ENCODE measurements at regions not wholly inside any gene's neighbourhood (a gene's known extent, or its start where the extent isn't known, plus 50 kb on each side); places are given as distances from the start of the nearest gene placed in this dataset.

DNA sequence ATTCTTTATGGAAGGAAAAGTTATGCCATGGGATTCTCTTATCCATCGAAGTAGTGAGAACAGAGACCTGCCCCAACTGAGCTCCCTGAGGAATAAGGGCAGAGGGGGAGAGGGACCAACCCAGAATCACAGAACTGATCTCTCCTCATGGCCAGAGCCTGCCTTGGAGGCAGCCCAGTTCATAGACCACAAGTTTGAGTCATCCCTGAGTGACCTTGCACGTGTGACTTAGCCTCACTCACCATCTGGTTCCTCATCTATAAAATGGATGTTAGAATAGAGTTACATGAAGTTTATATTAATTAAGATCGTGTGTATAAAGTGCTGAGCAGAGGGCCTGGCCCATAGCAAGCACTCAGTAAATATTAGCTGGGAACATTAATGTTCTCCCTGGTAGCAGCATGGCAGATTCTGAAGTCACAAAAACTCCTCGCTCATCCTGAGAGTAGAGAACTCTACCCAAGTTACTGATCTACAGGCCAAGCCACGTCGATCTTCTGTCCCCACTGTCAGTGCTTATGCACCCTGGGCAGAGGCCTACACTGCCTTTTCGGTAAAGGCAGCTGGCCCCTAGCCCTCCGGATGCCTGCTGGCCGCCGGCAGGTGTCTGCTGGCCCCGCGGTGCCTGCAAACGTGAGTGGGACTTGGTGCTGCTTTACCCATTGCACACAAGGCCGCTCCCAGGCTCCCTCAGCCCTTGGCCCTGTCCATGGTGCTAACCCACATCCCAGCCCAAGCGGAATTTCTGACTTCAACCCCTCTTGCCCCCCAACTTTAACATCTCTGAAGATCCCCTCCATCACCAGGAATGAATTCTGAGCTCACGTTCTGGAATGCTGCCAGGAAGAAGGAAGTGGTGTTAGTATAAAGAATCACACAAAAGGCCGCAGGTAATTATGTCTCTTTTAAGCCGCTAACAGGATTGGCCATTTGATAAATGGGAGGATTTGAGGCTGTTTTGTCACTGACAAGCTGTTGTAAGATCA lies 61.1 kb upstream of the ARAP3 start (continued):
- TF ChIP-seq ZNF563 (CRISPR knock-in tag; IDR thresholded peaks at IDR 0.05) (0 out of 2 replicates have a peak, but pooled peaks have one; percentile 38), MED1 (CRISPR knock-in tag; IDR thresholded peaks at IDR 0.05) (0 out of 2 replicates have a peak, but pooled peaks have one; percentile 25), KMT2B (CRISPR knock-in tag; IDR thresholded peaks at IDR 0.05) (0 out of 2 replicates have a peak, but pooled peaks have one; percentile 25), TGIF2 (CRISPR knock-in tag; IDR thresholded peaks at IDR 0.05) (peak; percentile 64; the same call in 1 of the 2 replicates), ZNF430 (CRISPR knock-in tag; IDR thresholded peaks at IDR 0.05) (0 out of 2 replicates have a peak, but pooled peaks have one; percentile 29), KLF6 (CRISPR knock-in tag; IDR thresholded peaks at IDR 0.05) (0 out of 2 replicates have a peak, but pooled peaks have one; percentile 55)
- TF ChIP-seq, protein P1, sequence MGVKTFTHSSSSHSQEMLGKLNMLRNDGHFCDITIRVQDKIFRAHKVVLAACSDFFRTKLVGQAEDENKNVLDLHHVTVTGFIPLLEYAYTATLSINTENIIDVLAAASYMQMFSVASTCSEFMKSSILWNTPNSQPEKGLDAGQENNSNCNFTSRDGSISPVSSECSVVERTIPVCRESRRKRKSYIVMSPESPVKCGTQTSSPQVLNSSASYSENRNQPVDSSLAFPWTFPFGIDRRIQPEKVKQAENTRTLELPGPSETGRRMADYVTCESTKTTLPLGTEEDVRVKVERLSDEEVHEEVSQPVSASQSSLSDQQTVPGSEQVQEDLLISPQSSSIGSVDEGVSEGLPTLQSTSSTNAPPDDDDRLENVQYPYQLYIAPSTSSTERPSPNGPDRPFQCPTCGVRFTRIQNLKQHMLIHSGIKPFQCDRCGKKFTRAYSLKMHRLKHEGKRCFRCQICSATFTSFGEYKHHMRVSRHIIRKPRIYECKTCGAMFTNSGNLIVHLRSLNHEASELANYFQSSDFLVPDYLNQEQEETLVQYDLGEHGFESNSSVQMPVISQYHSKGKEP (CRISPR knock-in tag; IDR thresholded peaks at IDR 0.05) = no peak

- intact Hi-C loops (cut with micrococcal nuclease; ENCODE audit: unreplicated experiment) (no loop called here), in situ Hi-C loops (cut with HindIII; ENCODE audit: extremely low pct_ligation_motif_present, low pct_unique_long_range_greater_than_20kb) (no loop called here)
- Histone ChIP-seq H3K4me3 (replicated peaks in 1 of 3; ENCODE audit: insufficient read depth in 1 of 3, low read depth in 2 of 3, low read length in 3 of 3) (no peak overlapping the region), H3K9ac (ENCODE audit: insufficient read depth, low read depth, low read length) (no peak overlapping the region), H2AFZ (ENCODE audit: low read length) (no peak overlapping the region), H3K27ac (ENCODE audit: extremely low read length, insufficient read depth, low read length) (no peak overlapping the region), H4K20me1 (ENCODE audit: insufficient read depth, low read length) (peaks cover 5% of the 10 kb centered on the region; the same call in 1 of the 2 replicates), H3K79me2 (ENCODE audit: insufficient read depth, low read length) (no peaks in the 10 kb centered on the region), H3K4me2 (ENCODE audit: low read depth, low read length) (no peak overlapping the region), H3K4me1 (ENCODE audit: insufficient read depth, low read length) (no peaks in the 10 kb centered on the region), H3K27me3 (ENCODE audit: control insufficient read depth in 1 of 2, insufficient read depth in 2 of 2, low read length in 2 of 2) (no peaks in the 10 kb centered on the region), H3K9me3 (ENCODE audit: low read length) (no peaks in the 10 kb centered on the region), H3K36me3 (replicated peaks in 1 of 2; ENCODE audit: control insufficient read depth in 1 of 2, insufficient read depth in 2 of 2, low read length in 2 of 2) (no peaks in the 10 kb centered on the region)
- DNase-seq (ENCODE audit: low spot score) = no peak
- CTCF ChIA-PET (ENCODE audit: low intra/inter-chr PET ratio, low total read pairs) = no interaction called here
- no peak for ATAC-seq
- no peak for FAIRE-seq
- 0% methylated on average over 1 of the region's 1 CpG for WGBS (ENCODE audit: low lambda C conversion rate)
- POLR2A ChIA-PET = no interaction called here
- no TSS peak for BruUV-seq (replicated peaks)
- TF ChIP-seq ZNF556 (CRISPR knock-in tag; IDR thresholded peaks at IDR 0.05; ENCODE audit: borderline replicate concordance) = no peak
- TF ChIP-seq, protein P2, sequence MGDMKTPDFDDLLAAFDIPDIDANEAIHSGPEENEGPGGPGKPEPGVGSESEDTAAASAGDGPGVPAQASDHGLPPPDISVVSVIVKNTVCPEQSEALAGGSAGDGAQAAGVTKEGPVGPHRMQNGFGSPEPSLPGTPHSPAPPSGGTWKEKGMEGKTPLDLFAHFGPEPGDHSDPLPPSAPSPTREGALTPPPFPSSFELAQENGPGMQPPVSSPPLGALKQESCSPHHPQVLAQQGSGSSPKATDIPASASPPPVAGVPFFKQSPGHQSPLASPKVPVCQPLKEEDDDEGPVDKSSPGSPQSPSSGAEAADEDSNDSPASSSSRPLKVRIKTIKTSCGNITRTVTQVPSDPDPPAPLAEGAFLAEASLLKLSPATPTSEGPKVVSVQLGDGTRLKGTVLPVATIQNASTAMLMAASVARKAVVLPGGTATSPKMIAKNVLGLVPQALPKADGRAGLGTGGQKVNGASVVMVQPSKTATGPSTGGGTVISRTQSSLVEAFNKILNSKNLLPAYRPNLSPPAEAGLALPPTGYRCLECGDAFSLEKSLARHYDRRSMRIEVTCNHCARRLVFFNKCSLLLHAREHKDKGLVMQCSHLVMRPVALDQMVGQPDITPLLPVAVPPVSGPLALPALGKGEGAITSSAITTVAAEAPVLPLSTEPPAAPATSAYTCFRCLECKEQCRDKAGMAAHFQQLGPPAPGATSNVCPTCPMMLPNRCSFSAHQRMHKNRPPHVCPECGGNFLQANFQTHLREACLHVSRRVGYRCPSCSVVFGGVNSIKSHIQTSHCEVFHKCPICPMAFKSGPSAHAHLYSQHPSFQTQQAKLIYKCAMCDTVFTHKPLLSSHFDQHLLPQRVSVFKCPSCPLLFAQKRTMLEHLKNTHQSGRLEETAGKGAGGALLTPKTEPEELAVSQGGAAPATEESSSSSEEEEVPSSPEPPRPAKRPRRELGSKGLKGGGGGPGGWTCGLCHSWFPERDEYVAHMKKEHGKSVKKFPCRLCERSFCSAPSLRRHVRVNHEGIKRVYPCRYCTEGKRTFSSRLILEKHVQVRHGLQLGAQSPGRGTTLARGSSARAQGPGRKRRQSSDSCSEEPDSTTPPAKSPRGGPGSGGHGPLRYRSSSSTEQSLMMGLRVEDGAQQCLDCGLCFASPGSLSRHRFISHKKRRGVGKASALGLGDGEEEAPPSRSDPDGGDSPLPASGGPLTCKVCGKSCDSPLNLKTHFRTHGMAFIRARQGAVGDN (CRISPR knock-in tag; IDR thresholded peaks at IDR 0.05) = no peak
- no peak for TF ChIP-seq MBD4 (IDR thresholded peaks at IDR 0.05; ENCODE audit: borderline replicate concordance, low read length)
- no peak for TF ChIP-seq ZNF569 (CRISPR knock-in tag; IDR thresholded peaks at IDR 0.05; ENCODE audit: borderline replicate concordance)
- TF ChIP-seq FUBP1 (CRISPR knock-in tag; IDR thresholded peaks at IDR 0.05; ENCODE audit: borderline replicate concordance) = no peak
- no peak for TF ChIP-seq TBX2 (CRISPR knock-in tag; IDR thresholded peaks at IDR 0.05; ENCODE audit: borderline replicate concordance)
Measured at GRCh38 chr5:141742144-141742543, 60.1 kb upstream of the ARAP3 start.

Data from HepG2 (cell line).